Right forelimb (tissue), 1 donor: ENCODE measurements at regions not wholly inside any gene's neighbourhood (a gene's known extent, or its start where the extent isn't known, plus 50 kb on each side); places are given as distances from the start of the nearest gene placed in this dataset.
"Not testable (repeated sequence)": the region's sequence is repeated elsewhere in the genome, so short reads cannot be mapped to it uniquely, and the experiment has no call there.

ENCODE experiments used
- DNase-seq: peaks from one replicate; pipeline ENCODE4 v3.0.0-alpha.2; 2018

GRCh38 chr20:47908361-47909035 lies 123.2 kb upstream of the SULF2 start:
- DNase-seq, result peak; percentile 65

- DNase-seq, result not testable (repeated sequence)
Observed at GRCh38 chr20:47907951-47908350, 122.7 kb upstream of the SULF2 start.

GRCh38 chr20:47907031-47907675 lies 121.9 kb upstream of the SULF2 start:
- no peak for DNase-seq

- no peak for DNase-seq
Observed at GRCh38 chr20:47906348-47906660, 121.0 kb upstream of the SULF2 start.

GRCh38 chr20:47905628-47906347 lies 120.5 kb upstream of the SULF2 start:
- DNase-seq, result no peak

GRCh38 chr20:47903009-47903408 lies 117.7 kb upstream of the SULF2 start:
- not testable (repeated sequence) for DNase-seq

- not testable (repeated sequence) for DNase-seq
Observed at GRCh38 chr20:47899313-47899712, 114.0 kb upstream of the SULF2 start.

GRCh38 chr20:47897461-47897860 lies 112.2 kb upstream of the SULF2 start:
- DNase-seq, result no peak

GRCh38 chr20:47892681-47893080 lies 107.4 kb upstream of the SULF2 start:
- not testable (repeated sequence) for DNase-seq

- DNase-seq, result not testable (repeated sequence)
Observed at GRCh38 chr20:47890708-47891107, 105.4 kb upstream of the SULF2 start.

GRCh38 chr20:47889751-47890150 lies 104.5 kb upstream of the SULF2 start:
- DNase-seq, result not testable (repeated sequence)

- DNase-seq, result no peak
Observed at GRCh38 chr20:47888351-47888750, 103.1 kb upstream of the SULF2 start.

GRCh38 chr20:47887477-47888080 lies 102.3 kb upstream of the SULF2 start:
- no peak for DNase-seq

- no peak for DNase-seq
Observed at GRCh38 chr20:47887064-47887463, 101.8 kb upstream of the SULF2 start.

GRCh38 chr20:47886454-47887041 lies 101.3 kb upstream of the SULF2 start:
- DNase-seq, result no peak

GRCh38 chr20:47885909-47886453 lies 100.7 kb upstream of the SULF2 start:
- no peak for DNase-seq

- not testable (repeated sequence) for DNase-seq
Observed at GRCh38 chr20:47883940-47884339, 98.7 kb upstream of the SULF2 start.

GRCh38 chr20:47883186-47883585 lies 97.9 kb upstream of the SULF2 start:
- DNase-seq, result no peak

GRCh38 chr20:47879771-47880170 lies 94.5 kb upstream of the SULF2 start:
- no peak for DNase-seq

GRCh38 chr20:47878601-47879027 lies 93.3 kb upstream of the SULF2 start:
- DNase-seq, result no peak

- DNase-seq, result no peak
Observed at GRCh38 chr20:47876311-47877088, 91.2 kb upstream of the SULF2 start.
